ENCODE measurements at regions not wholly inside any gene's neighbourhood (a gene's known extent, or its start where the extent isn't known, plus 50 kb on each side); places are given as distances from the start of the nearest gene placed in this dataset.
"Not testable (repeated sequence)": the region's sequence is repeated elsewhere in the genome, so short reads cannot be mapped to it uniquely, and the experiment has no call there.

DNA sequence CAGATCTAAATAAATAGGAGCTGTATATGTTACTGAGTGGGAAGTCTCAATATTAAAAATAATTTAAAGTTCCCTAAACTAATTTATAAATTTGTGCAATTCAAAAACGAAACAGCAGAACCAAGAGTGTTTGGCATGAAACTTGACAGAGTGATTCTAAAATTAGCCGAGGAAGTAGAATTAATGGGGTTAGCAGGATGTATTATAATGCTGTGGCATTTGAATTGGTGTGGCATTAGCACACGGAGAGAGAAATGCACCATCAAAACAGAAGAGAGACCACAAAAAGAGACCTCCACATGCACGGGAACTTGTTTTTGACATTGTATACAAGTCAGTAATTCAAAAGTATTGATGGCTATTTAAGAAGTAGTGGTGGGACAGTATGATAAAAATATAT is 366.0 kb upstream of the RGS6 start:
- Histone ChIP-seq H3K18ac (ENCODE audit: insufficient read length, low read depth, low read length) (no peak overlapping the region), H2AK5ac (ENCODE audit: insufficient read length, low read length) (no peak overlapping the region), H3K14ac (ENCODE audit: insufficient read depth, low read length) (no peak overlapping the region), H4K8ac (replicated peaks; ENCODE audit: insufficient read length, low read depth, low read length) (no peak overlapping the region), H3K9me3 (ENCODE audit: control insufficient read depth, low read depth, low read length) (no peaks in the 10 kb centered on the region), H4K5ac (ENCODE audit: insufficient read length, low read depth, low read length) (no peak overlapping the region), H3K79me2 (ENCODE audit: insufficient read depth, low read length) (no peaks in the 10 kb centered on the region), H2AFZ (ENCODE audit: low read length) (no peak overlapping the region), H2BK15ac (ENCODE audit: low read depth, low read length) (no peak overlapping the region), H2BK120ac (ENCODE audit: low read depth, low read length, poor library complexity, severe bottlenecking) (no peak overlapping the region), H3K27me3 (ENCODE audit: insufficient read depth, low read length) (no peaks in the 10 kb centered on the region), H3K4ac (ENCODE audit: low read depth, low read length) (no peak overlapping the region), H3K79me1 (ENCODE audit: insufficient read depth, low read depth, low read length, poor library complexity, severe bottlenecking) (no peaks in the 10 kb centered on the region), H3K27ac (ENCODE audit: insufficient read length, low read depth, low read length) (no peak overlapping the region), H3K23me2 (ENCODE audit: insufficient read length, low read depth, low read length, poor library complexity, severe bottlenecking) (no peaks in the 10 kb centered on the region), H2BK5ac (ENCODE audit: insufficient read length, low read length) (no peak overlapping the region), H4K20me1 (ENCODE audit: control insufficient read depth, insufficient read depth, insufficient read length) (no peaks in the 10 kb centered on the region), H3T11ph (ENCODE audit: low read length) (no peak overlapping the region), H3K23ac (ENCODE audit: insufficient read length, low read depth, low read length) (no peak overlapping the region), H3K56ac (ENCODE audit: insufficient read length, low read depth, low read length) (no peak overlapping the region), H4K91ac (ENCODE audit: insufficient read length, low read depth, low read length) (no peak overlapping the region), H2BK12ac (ENCODE audit: insufficient read length, low read depth, low read length) (no peak overlapping the region), H3K9ac (ENCODE audit: extremely low read depth, insufficient read length, low read length) (no peak overlapping the region), H3K4me1 (ENCODE audit: insufficient read depth, low read length) (peaks cover 5% of the 10 kb centered on the region; the same call in 1 of the 2 replicates), H2BK20ac (ENCODE audit: low read depth, low read length, poor library complexity, severe bottlenecking) (no peak overlapping the region), H3K4me2 (ENCODE audit: insufficient read depth, insufficient read length, low read length) (no peak overlapping the region)
- Mint-ChIP-seq H3K4me1 (peaks cover 14 to 16% of the 10 kb centered on the region in 2 experiments), H3K4me3 (peak overlapping the region in 1 of 2 experiments; percentile 25; a peak in 1 of 5 replicates), H3K27ac (no peak overlapping the region; a peak in 1 of 7 replicates), H3K27me3 (ENCODE audit: low read depth) (no peaks in the 10 kb centered on the region), H3K36me3 (ENCODE audit: insufficient read depth in 1 of 3, low read depth in 3 of 3) (no peaks in the 10 kb centered on the region), H3K9me3 (no peaks in the 10 kb centered on the region)
- no peak for DNase-seq
- no CpG with 5 or more reads among the region's 4 CpGs for WGBS (ENCODE audit: extremely low coverage, insufficient read length, low lambda C conversion rate)
- TF ChIP-seq, protein P1, sequence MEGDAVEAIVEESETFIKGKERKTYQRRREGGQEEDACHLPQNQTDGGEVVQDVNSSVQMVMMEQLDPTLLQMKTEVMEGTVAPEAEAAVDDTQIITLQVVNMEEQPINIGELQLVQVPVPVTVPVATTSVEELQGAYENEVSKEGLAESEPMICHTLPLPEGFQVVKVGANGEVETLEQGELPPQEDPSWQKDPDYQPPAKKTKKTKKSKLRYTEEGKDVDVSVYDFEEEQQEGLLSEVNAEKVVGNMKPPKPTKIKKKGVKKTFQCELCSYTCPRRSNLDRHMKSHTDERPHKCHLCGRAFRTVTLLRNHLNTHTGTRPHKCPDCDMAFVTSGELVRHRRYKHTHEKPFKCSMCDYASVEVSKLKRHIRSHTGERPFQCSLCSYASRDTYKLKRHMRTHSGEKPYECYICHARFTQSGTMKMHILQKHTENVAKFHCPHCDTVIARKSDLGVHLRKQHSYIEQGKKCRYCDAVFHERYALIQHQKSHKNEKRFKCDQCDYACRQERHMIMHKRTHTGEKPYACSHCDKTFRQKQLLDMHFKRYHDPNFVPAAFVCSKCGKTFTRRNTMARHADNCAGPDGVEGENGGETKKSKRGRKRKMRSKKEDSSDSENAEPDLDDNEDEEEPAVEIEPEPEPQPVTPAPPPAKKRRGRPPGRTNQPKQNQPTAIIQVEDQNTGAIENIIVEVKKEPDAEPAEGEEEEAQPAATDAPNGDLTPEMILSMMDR (conservative IDR thresholded peaks at IDR 0.05): no peak

DNA sequence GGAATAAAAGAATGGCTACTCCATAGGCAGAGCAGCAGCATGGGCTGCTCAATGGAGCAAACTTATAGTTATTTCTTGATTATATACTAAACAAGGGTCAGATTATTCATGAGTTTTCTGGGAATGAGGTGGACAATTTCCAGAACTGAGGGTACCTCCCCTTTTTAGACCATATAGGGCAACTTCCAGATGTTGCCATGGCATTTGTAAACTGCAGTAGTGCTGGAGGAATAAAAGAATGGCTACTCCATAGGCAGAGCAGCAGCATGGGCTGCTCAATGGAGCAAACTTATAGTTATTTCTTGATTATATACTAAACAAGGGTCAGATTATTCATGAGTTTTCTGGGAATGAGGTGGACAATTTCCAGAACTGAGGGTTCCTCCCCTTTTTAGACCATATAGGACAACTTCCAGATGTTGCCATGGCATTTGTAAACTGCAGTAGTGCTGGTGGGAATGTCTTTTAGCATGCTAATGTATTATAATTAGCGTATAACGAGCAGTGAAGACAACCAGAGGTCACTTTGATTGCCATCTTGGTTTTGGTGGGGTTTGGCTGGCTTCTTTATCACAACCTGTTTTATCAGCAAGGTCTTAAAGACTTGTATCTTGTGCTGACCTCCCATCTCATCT is 364.6 kb upstream of the RGS6 start:
- H4K91ac ChIP-seq (ENCODE audit: insufficient read length, low read depth, low read length); H3K4me3 Mint-ChIP-seq; H3K36me3 Mint-ChIP-seq (ENCODE audit: insufficient read depth in 1 of 3, low read depth in 3 of 3); H3K56ac ChIP-seq (ENCODE audit: insufficient read length, low read depth, low read length); H3K23ac ChIP-seq (ENCODE audit: insufficient read length, low read depth, low read length); H3K9me3 Mint-ChIP-seq; H4K5ac ChIP-seq (ENCODE audit: insufficient read length, low read depth, low read length); H3K27me3 Mint-ChIP-seq (ENCODE audit: low read depth); H3K79me1 ChIP-seq (ENCODE audit: insufficient read depth, low read depth, low read length, poor library complexity, severe bottlenecking); H3K27ac ChIP-seq (ENCODE audit: insufficient read length, low read depth, low read length); H3K4ac ChIP-seq (ENCODE audit: low read depth, low read length); DNase-seq; H2BK5ac ChIP-seq (ENCODE audit: insufficient read length, low read length); H3K27ac Mint-ChIP-seq; H2AFZ ChIP-seq (ENCODE audit: low read length); H2BK15ac ChIP-seq (ENCODE audit: low read depth, low read length); H3K9me3 ChIP-seq (ENCODE audit: control insufficient read depth, low read depth, low read length); H2BK20ac ChIP-seq (ENCODE audit: low read depth, low read length, poor library complexity, severe bottlenecking); H3K9ac ChIP-seq (ENCODE audit: extremely low read depth, insufficient read length, low read length); H3K4me2 ChIP-seq (ENCODE audit: insufficient read depth, insufficient read length, low read length); H4K8ac ChIP-seq (replicated peaks; ENCODE audit: insufficient read length, low read depth, low read length); H3K4me1 ChIP-seq (ENCODE audit: insufficient read depth, low read length); H3K23me2 ChIP-seq (ENCODE audit: insufficient read length, low read depth, low read length, poor library complexity, severe bottlenecking); H3K79me2 ChIP-seq (ENCODE audit: insufficient read depth, low read length); H3K18ac ChIP-seq (ENCODE audit: insufficient read length, low read depth, low read length); H4K20me1 ChIP-seq (ENCODE audit: control insufficient read depth, insufficient read depth, insufficient read length); H2BK12ac ChIP-seq (ENCODE audit: insufficient read length, low read depth, low read length); H3K14ac ChIP-seq (ENCODE audit: insufficient read depth, low read length); H2BK120ac ChIP-seq (ENCODE audit: low read depth, low read length, poor library complexity, severe bottlenecking); H2AK5ac ChIP-seq (ENCODE audit: insufficient read length, low read length); H3T11ph ChIP-seq (ENCODE audit: low read length); H3K27me3 ChIP-seq (ENCODE audit: insufficient read depth, low read length): not testable (repeated sequence)
- WGBS (ENCODE audit: extremely low coverage, insufficient read length, low lambda C conversion rate): no CpG with 5 or more reads among the region's 2 CpGs
- peaks cover 14 to 16% of the 10 kb centered on the region in 2 experiments for H3K4me1 Mint-ChIP-seq
